Body of pancreas (tissue), 4 donors: ENCODE measurements at regions not wholly inside any gene's neighbourhood (a gene's known extent, or its start where the extent isn't known, plus 50 kb on each side); places are given as distances from the start of the nearest gene placed in this dataset.

Experiments
- CTCF ChIP-seq, 7 experiments: fragments of 450-650 bp in 4 of 7; fragments of 200-600 bp in 3 of 7; sonication (generic) in 3 of 7; IDR thresholded peaks; one replicate each; pipeline ENCODE4 v1.5.1; 2016 to 2019; ENCODE audit warnings: antibody characterized with exemption in 7 of 7
- POLR2A ChIP-seq, 3 donors: fragments of 450-650 bp; IDR thresholded peaks; one replicate each; pipeline ENCODE4 v1.6.1; 2016; ENCODE audit warnings: antibody characterized with exemption in 3 of 3, mild to moderate bottlenecking in 2 of 3

DNA sequence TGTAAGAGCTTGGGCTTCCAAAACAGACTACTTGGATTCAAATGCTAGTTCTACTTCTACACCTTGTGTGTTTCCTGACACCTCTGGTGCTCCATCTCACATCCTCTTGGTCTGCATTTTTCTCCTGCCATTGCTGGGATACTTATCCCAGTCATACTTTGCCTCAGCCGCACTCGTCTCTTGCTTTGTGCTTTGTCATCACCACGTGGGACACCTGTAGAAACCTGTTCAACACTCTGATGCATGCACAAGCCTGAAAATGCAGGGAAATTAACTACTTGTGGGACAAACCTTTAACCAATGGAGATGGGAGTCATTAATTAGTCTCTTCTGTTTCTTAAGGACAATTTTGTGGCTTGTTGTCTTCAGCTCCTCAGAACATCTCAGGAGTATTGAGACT, 94.2 kb upstream of the PHYHIPL start:
- no peak for TF ChIP-seq CTCF (IDR thresholded peaks at IDR 0.05)
- no peak for TF ChIP-seq POLR2A (IDR thresholded peaks at IDR 0.05)
